NCI-H2081 treated with DMSO at 0.1 percent for 48 hours (cell line): ENCODE measurements at regions not wholly inside any gene's neighbourhood (a gene's known extent, or its start where the extent isn't known, plus 50 kb on each side); places are given as distances from the start of the nearest gene placed in this dataset.

ENCODE experiments used
- DNase-seq: peaks from one replicate; lab custom pipeline; 2025; lab: John Stamatoyannopoulos, UW

DNA sequence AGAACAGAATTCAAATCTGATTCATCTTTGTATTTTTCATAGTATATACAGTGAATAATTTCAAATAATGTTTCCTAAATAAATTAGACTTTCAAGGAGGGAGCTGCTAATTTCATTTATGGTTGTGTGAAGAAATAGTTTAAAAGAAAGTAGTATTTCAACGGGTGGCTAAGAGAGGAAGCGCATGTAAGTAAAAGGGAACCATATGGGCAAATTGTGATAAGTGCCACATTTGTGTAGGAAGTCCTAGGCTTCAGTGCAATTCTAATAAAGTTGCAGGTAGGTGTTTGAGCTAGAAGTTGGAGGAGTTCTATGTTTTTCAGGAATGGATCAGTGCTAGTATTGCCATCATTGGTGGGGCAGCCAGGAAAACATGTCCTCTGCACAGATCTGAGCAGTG is 178.8 kb upstream of the PRDM1 start:
- no peak for DNase-seq

- no peak for DNase-seq
These were observed 183.6 kb upstream of the PRDM1 start for GRCh38 chr6:105902401-105903031.

- no peak for DNase-seq
These were observed 184.6 kb upstream of the PRDM1 start for GRCh38 chr6:105901583-105901982.

DNA sequence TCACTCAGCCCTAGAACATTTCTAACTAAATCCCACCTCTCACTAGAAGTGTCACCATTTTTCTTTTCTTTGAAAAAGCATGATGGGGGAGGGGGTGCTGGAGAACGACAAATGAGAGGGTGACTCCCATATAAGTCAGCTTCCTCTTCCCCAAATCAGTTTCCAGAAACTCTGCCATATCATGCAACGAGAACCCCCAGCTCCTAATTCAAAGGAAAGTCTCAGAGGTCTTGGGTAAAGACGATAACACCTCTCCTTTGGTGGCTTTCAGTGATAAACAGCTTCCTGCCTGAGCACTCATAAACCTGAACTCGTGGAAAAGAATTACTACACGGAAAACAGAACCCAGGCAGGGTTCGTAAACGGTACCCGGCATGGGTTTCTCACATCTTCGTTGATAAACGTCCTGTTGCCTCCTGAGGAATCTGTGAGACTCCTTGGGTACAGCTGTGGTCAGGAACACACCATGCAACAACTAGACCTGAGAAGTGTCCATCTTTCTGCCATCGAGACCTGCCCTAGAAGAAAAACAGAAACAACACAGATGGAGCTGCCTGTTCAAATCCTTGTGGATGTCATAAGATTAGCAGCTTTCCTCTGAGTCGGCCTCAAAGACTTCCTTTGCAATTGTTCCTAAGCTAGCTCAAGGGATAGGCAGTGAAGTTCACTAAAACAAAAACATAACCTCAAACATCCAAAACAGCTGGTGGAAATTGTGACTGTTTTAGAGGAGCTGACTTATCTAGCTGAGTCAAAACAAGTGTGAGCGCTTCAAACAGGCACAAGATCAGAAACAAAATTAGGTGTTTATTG is 185.8 kb upstream of the PRDM1 start:
- DNase-seq: no peak

DNA sequence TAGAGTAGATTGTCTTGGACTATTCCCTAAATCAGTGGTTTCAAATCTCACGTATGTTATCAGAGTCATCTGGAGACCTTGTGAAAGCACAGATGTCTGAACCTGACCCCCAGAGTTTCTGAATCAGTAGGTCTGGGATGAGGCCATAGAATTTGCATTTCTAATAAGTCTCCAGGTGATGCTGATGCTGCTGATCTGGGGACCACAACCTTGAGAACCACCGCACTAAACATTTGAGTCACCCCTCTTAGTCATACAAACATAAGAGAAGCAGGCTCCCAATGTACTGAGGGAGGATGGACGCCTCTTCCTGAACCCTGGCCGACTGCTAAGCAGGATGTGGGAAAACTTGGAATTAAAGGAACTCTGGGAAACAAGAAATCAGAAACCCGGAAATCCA is 187.8 kb upstream of the PRDM1 start:
- DNase-seq: no peak

GRCh38 chr6:105897131-105897530 is 189.0 kb upstream of the PRDM1 start:
- no peak for DNase-seq

DNA sequence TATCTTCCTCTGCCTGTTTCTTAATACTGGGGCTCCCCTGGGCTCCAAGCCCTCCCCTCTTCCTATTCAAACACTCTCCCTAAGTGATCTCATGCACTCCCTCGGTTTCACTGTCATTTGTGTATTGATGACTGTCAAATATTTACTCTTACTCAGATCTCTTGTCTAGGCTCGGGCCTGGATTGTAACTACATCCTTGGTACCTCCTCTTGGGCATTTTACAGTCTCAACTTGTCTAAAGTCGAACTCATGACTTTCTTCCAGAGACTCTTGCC is 189.4 kb upstream of the PRDM1 start:
- no peak for DNase-seq

- DNase-seq: no peak
These were observed 189.9 kb upstream of the PRDM1 start for GRCh38 chr6:105896052-105896820.

GRCh38 chr6:105894556-105894955 is 191.6 kb upstream of the PRDM1 start:
- DNase-seq: no peak

- no peak for DNase-seq
These were observed 192.4 kb upstream of the PRDM1 start for GRCh38 chr6:105893741-105894140.

GRCh38 chr6:105892577-105893262 is 193.4 kb upstream of the PRDM1 start:
- no peak for DNase-seq

DNA sequence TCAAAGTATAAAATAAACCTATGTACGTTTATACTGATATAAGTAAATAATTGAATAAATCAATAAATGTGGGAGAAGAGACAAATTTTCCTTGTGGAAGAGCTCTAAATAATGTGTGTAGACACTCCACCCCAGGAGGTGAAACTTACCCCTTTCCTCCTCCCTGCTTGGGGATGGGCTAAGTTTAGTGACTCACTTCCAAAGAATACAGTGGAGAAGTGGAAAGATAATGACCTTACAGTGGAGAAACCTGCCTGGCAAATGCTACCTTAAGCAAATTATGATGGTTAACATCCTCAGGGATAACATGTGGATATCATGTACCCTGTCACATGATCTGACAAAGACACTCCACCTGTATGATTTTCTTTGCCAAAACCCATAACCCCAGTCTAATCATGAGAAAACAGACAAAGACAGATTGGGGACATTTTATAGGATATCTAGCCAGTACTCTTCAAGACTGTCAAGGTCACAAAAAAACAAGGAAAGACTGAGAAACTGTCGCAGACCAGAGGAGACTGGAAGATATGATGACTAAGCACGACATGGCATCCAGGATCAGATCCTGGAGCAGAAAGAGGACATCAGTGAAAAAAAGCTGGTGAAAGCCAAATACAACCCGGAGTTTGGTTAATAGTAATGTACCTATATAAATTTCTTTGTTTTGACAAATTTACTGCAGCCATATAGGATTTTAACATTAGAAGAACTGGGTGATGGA is 195.5 kb upstream of the PRDM1 start:
- DNase-seq: no peak

DNA sequence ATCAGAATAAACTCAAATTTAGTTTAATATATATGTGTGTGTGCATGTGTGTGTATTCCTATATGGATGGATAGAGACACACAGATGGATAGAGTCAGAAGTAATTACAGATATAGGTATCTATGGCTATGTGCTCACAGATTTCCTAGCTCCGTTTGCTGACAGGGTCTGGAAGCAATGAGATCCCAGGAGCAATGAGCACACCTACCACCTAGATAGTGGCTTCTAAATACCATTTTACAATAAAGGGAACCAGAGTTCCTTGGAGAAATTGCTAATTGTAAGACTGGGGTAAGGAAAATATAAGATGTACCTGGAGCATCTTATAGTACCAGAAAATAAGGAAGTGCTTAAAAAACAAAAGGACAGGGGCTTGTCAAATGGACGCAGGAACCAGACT is 196.2 kb upstream of the PRDM1 start:
- no peak for DNase-seq

GRCh38 chr6:105886814-105887544 is 199.2 kb upstream of the PRDM1 start:
- DNase-seq: no peak

DNA sequence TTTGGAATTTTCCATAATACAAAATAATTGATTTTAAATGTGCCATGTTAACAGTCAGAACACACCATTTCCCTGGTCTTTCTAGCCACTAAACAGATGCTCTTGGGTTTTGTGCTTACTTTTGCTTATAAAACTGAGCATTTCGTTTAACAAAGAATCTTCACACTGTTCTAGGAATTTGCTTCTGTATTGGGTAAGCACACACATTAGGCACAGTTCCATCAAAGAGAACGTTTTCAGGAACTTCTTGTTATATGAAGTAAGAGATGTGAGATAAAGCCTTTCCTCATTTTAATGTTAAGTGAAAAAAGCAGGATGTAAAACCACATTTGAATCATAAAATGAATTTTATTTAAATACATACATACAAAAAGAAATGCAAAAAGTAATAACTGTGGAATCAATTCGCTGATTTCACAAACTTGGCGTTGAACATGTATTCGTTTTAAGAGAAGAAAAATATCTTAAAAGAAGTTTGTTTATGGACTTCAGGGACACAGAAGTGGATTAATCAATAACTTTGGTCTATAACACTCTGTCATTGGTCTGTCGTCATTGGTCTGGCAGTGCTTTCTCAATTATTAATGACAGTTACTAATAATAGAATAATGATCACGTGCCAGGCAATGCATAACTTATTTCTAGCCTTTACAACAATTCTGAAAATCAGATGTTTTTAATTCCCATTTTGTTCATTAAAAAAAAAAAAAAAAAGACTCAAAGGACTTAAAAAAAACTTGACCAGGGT is 199.9 kb upstream of the PRDM1 start:
- no peak for DNase-seq

DNA sequence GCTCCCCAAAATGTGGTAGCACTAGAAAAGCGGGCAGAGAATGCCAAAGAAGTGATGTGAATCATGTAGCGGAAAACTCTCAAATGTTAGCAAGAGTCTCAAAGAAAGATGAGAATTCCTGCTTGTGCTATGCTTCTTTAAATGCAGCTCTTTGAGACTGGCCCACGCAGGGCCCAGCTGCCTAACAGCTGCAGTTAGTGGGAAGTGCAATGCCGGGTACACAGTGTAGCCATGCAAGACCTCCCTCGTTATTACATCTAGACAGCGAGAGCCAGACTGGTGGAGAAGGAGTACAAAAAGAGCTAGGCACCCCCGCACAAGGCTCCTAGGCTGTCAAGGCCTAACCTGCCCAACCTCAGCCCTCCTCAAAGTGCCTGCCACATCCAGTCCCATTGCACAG is 201.7 kb upstream of the PRDM1 start:
- DNase-seq: no peak

- no peak for DNase-seq
These were observed 202.1 kb upstream of the PRDM1 start for GRCh38 chr6:105884011-105884410.

- DNase-seq: no peak
These were observed 203.3 kb upstream of the PRDM1 start for GRCh38 chr6:105882828-105883227.

- no peak for DNase-seq
These were observed 203.9 kb upstream of the PRDM1 start for GRCh38 chr6:105882121-105882803.

DNA sequence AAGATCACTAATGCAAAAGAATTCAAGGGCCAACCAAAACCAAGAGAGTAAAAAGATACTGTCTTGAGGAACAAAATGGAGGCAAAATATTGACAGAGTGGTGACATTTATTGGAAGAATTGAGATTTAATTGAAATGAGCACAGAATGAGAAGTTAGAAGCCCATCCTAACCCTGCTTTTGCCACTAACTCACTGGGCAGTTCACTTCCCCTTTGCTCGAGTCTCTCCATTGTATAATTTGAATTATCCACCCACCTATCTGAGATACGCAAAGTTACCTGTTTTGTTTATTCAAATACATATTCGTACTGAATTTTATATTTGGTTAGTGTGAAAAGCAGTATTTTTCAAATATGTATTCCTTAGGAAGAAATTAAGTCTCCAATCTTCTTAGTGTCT is 204.5 kb upstream of the PRDM1 start:
- no peak for DNase-seq
